SK-N-SH (cell line): ENCODE measurements at regions not wholly inside any gene's neighbourhood (a gene's known extent, or its start where the extent isn't known, plus 50 kb on each side); places are given as distances from the start of the nearest gene placed in this dataset.

Experiments used
- CTCF ChIA-PET: fragments of 300-600, 350-600 bp; formaldehyde crosslinking; extraction: SDS; loops from one replicate; lab custom pipeline; 2021; lab: Yijun Ruan, JAX
- POLR2A ChIA-PET: fragments of 350-600 bp; sonication (Branson Sonifier 250); formaldehyde crosslinking; extraction: SDS; loops from one replicate; lab custom pipeline; 2020; ENCODE audit warnings: antibody characterized with exemption, inconsistent platforms; lab: Yijun Ruan, JAX
- DNase-seq: peaks from one replicate; pipeline ENCODE4 v3.0.0; 2012
- H2AFZ ChIP-seq: fragments of 200-600 bp; sonication (generic); 2 replicates; pipeline ENCODE4 v1.8.1; 2016; ENCODE audit warnings: antibody characterized with exemption, mild to moderate bottlenecking, low read depth
- H3F3A ChIP-seq: fragments of 200-600 bp; sonication (generic); replicated peaks from 2 replicates; pipeline ENCODE3; 2016; ENCODE audit warnings: antibody characterized with exemption, mild to moderate bottlenecking; ENCODE audit not compliant: insufficient read depth
- H3K27ac ChIP-seq, 2 experiments: fragments of 200-500 bp in 1 of 2; fragments of 200-600 bp in 1 of 2; sonication (Bioruptor generic) in 1 of 2; sonication (generic), shearing (Covaris generic) in 1 of 2; 2 replicates each; pipeline versions ENCODE4 v1.5.1 to v1.6.1; 2014 to 2016; ENCODE audit warnings: low read depth in 2 of 2, inconsistent platforms in 1 of 2, low read length in 1 of 2, mild to moderate bottlenecking in 1 of 2, mixed read lengths in 1 of 2
- H3K27me3 ChIP-seq: fragments of 200-600 bp; sonication (generic), shearing (Covaris generic); 2 replicates; pipeline ENCODE4 v1.6.1; 2016; ENCODE audit warnings: mixed run types; ENCODE audit not compliant: insufficient read depth
- H3K36me3 ChIP-seq, 2 experiments: fragments of 200-500 bp in 1 of 2; fragments of 200-600 bp in 1 of 2; sonication (Bioruptor generic) in 1 of 2; sonication (generic) in 1 of 2; replicated peaks in 1 of 2; 2 replicates each; pipeline versions ENCODE3 to v1.5.1; 2014 to 2016; ENCODE audit warnings: low read length in 1 of 2, mild to moderate bottlenecking in 1 of 2; ENCODE audit not compliant: insufficient read depth in 2 of 2, control insufficient read depth in 1 of 2
- H3K4me1 ChIP-seq, 2 experiments: fragments of 200-500 bp in 1 of 2; fragments of 200-600 bp in 1 of 2; sonication (Bioruptor generic) in 1 of 2; sonication (generic), shearing (Covaris generic) in 1 of 2; 2 replicates each; pipeline versions ENCODE4 v1.5.1 to v1.6.1; 2014 to 2016; ENCODE audit warnings: low read depth in 1 of 2, low read length in 1 of 2, mixed run types in 1 of 2; ENCODE audit not compliant: insufficient read depth in 2 of 2, control insufficient read depth in 1 of 2
- H3K4me2 ChIP-seq: fragments of 200-600 bp; sonication (generic), shearing (Covaris generic); 2 replicates; pipeline ENCODE4 v1.6.1; 2017; ENCODE audit warnings: mixed run types
- H3K4me3 ChIP-seq, 2 experiments: fragments of 200-500 bp in 1 of 2; fragments of 200-600 bp in 1 of 2; sonication (Bioruptor generic) in 1 of 2; sonication (generic), shearing (Covaris generic) in 1 of 2; 2 replicates each; pipeline versions ENCODE4 v1.5.1 to v1.8.1; 2014 to 2016; ENCODE audit warnings: low read depth in 2 of 2, inconsistent platforms in 1 of 2, low read length in 1 of 2, mild to moderate bottlenecking in 1 of 2, mixed read lengths in 1 of 2, moderate library complexity in 1 of 2
- H3K79me2 ChIP-seq: fragments of 200-600 bp; sonication (generic); 2 replicates; pipeline ENCODE4 v1.8.1; 2017; ENCODE audit warnings: mild to moderate bottlenecking; ENCODE audit not compliant: insufficient read depth
- H3K9ac ChIP-seq: fragments of 200-600 bp; sonication (generic); 2 replicates; pipeline ENCODE4 v1.6.1; 2017; ENCODE audit warnings: mixed run types
- H3K9me2 ChIP-seq: fragments of 200-600 bp; sonication (generic); 2 replicates; pipeline ENCODE4 v1.6.1; 2017; ENCODE audit warnings: mixed run types
- H3K9me3 ChIP-seq: fragments of 200-600 bp; sonication (generic); 2 replicates; pipeline ENCODE4 v1.6.1; 2017; ENCODE audit warnings: mixed run types, mild to moderate bottlenecking, moderate library complexity
- H4K20me1 ChIP-seq: fragments of 200-600 bp; sonication (generic); 2 replicates; pipeline ENCODE4 v1.6.1; 2017; ENCODE audit warnings: mild to moderate bottlenecking, mixed run types; ENCODE audit not compliant: insufficient read depth
- CHD2 ChIP-seq: fragments of 150-350 bp; IDR thresholded peaks from 2 replicates; pipeline ENCODE4 v1.6.1; 2018; ENCODE audit warnings: low read length; ENCODE audit not compliant: partially characterized antibody
- CTCF ChIP-seq: fragments of 200-600 bp; sonication (generic); IDR thresholded peaks from 2 replicates; pipeline ENCODE4 v1.6.1; 2017; ENCODE audit warnings: antibody characterized with exemption, mild to moderate bottlenecking, moderate library complexity
- EZH2phosphoT487 ChIP-seq: fragments of 200-600 bp; sonication (generic); IDR thresholded peaks from 2 replicates; pipeline ENCODE4 v1.6.1; 2017; ENCODE audit warnings: low read depth, mixed run types, mild to moderate bottlenecking, antibody characterized with exemption, moderate library complexity, borderline replicate concordance
- FOSL2 ChIP-seq: IDR thresholded peaks from 2 replicates; pipeline ENCODE4 v1.4.0; 2012; ENCODE audit warnings: low read depth, mild to moderate bottlenecking, moderate library complexity, borderline replicate concordance
- FOXJ3 ChIP-seq: sonication (generic); formaldehyde crosslinking; IDR thresholded peaks from 2 replicates; pipeline ENCODE4 v1.5.1; 2020; ENCODE audit warnings: mild to moderate bottlenecking, missing genetic modification reagents
- GABPA ChIP-seq: IDR thresholded peaks from 2 replicates; pipeline ENCODE4 v1.4.0; 2012; ENCODE audit warnings: low read depth, mild to moderate bottlenecking
- MAX ChIP-seq: IDR thresholded peaks from 2 replicates; pipeline ENCODE4 v1.4.0; 2012; ENCODE audit warnings: low read depth
- MXI1 ChIP-seq: IDR thresholded peaks from 2 replicates; pipeline ENCODE4 v1.6.1; 2012; ENCODE audit warnings: mild to moderate bottlenecking, low read depth, low read length, improper control_type of control experiment
- RAD21 ChIP-seq: IDR thresholded peaks from 2 replicates; pipeline ENCODE4 v1.6.1; 2012; ENCODE audit warnings: mild to moderate bottlenecking, low read length
- RXRA ChIP-seq: IDR thresholded peaks from 2 replicates; pipeline ENCODE4 v1.4.0; 2012; ENCODE audit warnings: low read depth, mild to moderate bottlenecking, borderline replicate concordance
- SIN3A ChIP-seq: IDR thresholded peaks from 2 replicates; pipeline ENCODE4 v1.6.1; 2012; ENCODE audit warnings: low read depth, mild to moderate bottlenecking, low read length, moderate library complexity, borderline replicate concordance
- TEAD4 ChIP-seq: IDR thresholded peaks from 2 replicates; pipeline ENCODE4 v1.4.0; 2012; ENCODE audit warnings: mild to moderate bottlenecking, borderline replicate concordance; ENCODE audit not compliant: insufficient read depth
- YY1 ChIP-seq: IDR thresholded peaks from 2 replicates; pipeline ENCODE4 v1.4.0; 2012; ENCODE audit warnings: low read depth, mild to moderate bottlenecking
- WGBS: methylation state at CpG from one replicate; pipeline ENCODE4 v1.1.6; 2017; ENCODE audit warnings: low lambda C conversion rate; 5-methylcytosine and 5-hydroxymethylcytosine counted together
- TF ChIP-seq, protein P1 (sequence below): fragments of 150-350 bp; IDR thresholded peaks from 2 replicates; pipeline ENCODE4 v1.6.1; 2017; ENCODE audit warnings: antibody characterized with exemption, low read length, low read depth, borderline replicate concordance
- TF ChIP-seq, protein P2 (sequence below): fragments of 150-350 bp; IDR thresholded peaks from 2 replicates; pipeline ENCODE4 v1.6.1; 2016; ENCODE audit warnings: mild to moderate bottlenecking, low read depth, low read length

- H3K4me1 ChIP-seq, result no peaks in the 10 kb centered on the region
- ChIA-PET POLR2A (no interaction called here), CTCF (no interaction called here)
- no peaks in the 10 kb centered on the region for H3K9me2 ChIP-seq
- no peak for DNase-seq
- no peaks in the 10 kb centered on the region for H3K9me3 ChIP-seq
- no peaks in the 10 kb centered on the region for H3K27me3 ChIP-seq
- no peak overlapping the region for H2AFZ ChIP-seq
- H3K4me2 ChIP-seq, result no peak overlapping the region
- no peak overlapping the region for H3K9ac ChIP-seq
- no peaks in the 10 kb centered on the region for H4K20me1 ChIP-seq
- H3F3A ChIP-seq, result no peaks in the 10 kb centered on the region
- TF ChIP-seq TEAD4 (no peak), MAX (no peak), FOSL2 (no peak), SIN3A (no peak), RXRA (no peak), MXI1 (no peak), CHD2 (no peak), GABPA (no peak), EZH2phosphoT487 (no peak), CTCF (no peak), FOXJ3 (CRISPR knock-in tag) (no peak), YY1 (no peak), RAD21 (no peak)
- TF ChIP-seq, protein P1, sequence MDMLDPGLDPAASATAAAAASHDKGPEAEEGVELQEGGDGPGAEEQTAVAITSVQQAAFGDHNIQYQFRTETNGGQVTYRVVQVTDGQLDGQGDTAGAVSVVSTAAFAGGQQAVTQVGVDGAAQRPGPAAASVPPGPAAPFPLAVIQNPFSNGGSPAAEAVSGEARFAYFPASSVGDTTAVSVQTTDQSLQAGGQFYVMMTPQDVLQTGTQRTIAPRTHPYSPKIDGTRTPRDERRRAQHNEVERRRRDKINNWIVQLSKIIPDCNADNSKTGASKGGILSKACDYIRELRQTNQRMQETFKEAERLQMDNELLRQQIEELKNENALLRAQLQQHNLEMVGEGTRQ, result no peak
- TF ChIP-seq, protein P2, sequence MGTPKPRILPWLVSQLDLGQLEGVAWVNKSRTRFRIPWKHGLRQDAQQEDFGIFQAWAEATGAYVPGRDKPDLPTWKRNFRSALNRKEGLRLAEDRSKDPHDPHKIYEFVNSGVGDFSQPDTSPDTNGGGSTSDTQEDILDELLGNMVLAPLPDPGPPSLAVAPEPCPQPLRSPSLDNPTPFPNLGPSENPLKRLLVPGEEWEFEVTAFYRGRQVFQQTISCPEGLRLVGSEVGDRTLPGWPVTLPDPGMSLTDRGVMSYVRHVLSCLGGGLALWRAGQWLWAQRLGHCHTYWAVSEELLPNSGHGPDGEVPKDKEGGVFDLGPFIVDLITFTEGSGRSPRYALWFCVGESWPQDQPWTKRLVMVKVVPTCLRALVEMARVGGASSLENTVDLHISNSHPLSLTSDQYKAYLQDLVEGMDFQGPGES, result no peak
- WGBS, result 15% methylated on average over 7 of the region's 7 CpGs
- no peaks in the 10 kb centered on the region for H3K36me3 ChIP-seq
- H3K27ac ChIP-seq, result no peak overlapping the region
- no peaks in the 10 kb centered on the region for H3K79me2 ChIP-seq
- no peak overlapping the region for H3K4me3 ChIP-seq
Measured at GRCh38 chr10:130394832-130395231, 258.6 kb downstream of the GLRX3 start.
